ENCODE measurements at regions not wholly inside any gene's neighbourhood (a gene's known extent, or its start where the extent isn't known, plus 50 kb on each side); places are given as distances from the start of the nearest gene placed in this dataset.
"Not testable (repeated sequence)": the region's sequence is repeated elsewhere in the genome, so short reads cannot be mapped to it uniquely, and the experiment has no call there.

- no peak for DNase-seq (ENCODE audit: low spot score)
These were observed 142.4 kb upstream of the ERCC6L2 start for GRCh38 chr9:95732802-95733688.

GRCh38 chr9:95731876-95732275 is 143.6 kb upstream of the ERCC6L2 start:
- no peak for DNase-seq (ENCODE audit: low spot score)

GRCh38 chr9:95729669-95730368 is 145.7 kb upstream of the ERCC6L2 start:
- DNase-seq (ENCODE audit: low spot score), result no peak

GRCh38 chr9:95729046-95729445 is 146.4 kb upstream of the ERCC6L2 start:
- no peak for DNase-seq (ENCODE audit: low spot score)

- no peak for DNase-seq (ENCODE audit: low spot score)
These were observed 147.5 kb upstream of the ERCC6L2 start for GRCh38 chr9:95727947-95728520.

- peak; percentile 45 for DNase-seq (ENCODE audit: low spot score)
These were observed 148.7 kb upstream of the ERCC6L2 start for GRCh38 chr9:95726756-95727155.

- no peak for DNase-seq (ENCODE audit: low spot score)
These were observed 150.4 kb upstream of the ERCC6L2 start for GRCh38 chr9:95725045-95725444.

GRCh38 chr9:95724253-95724991 is 151.1 kb upstream of the ERCC6L2 start:
- peak; percentile 78 for DNase-seq (ENCODE audit: low spot score)

GRCh38 chr9:95722141-95722540 is 153.3 kb upstream of the ERCC6L2 start:
- no peak for DNase-seq (ENCODE audit: low spot score)

GRCh38 chr9:95721061-95721531 is 154.4 kb upstream of the ERCC6L2 start:
- DNase-seq (ENCODE audit: low spot score), result no peak

- no peak for DNase-seq (ENCODE audit: low spot score)
These were observed 155.0 kb upstream of the ERCC6L2 start for GRCh38 chr9:95720496-95720895.

GRCh38 chr9:95719354-95719753 is 156.1 kb upstream of the ERCC6L2 start:
- DNase-seq (ENCODE audit: low spot score), result no peak

- DNase-seq (ENCODE audit: low spot score), result no peak
These were observed 157.2 kb upstream of the ERCC6L2 start for GRCh38 chr9:95718263-95718662.

GRCh38 chr9:95715868-95716435 is 159.5 kb upstream of the ERCC6L2 start:
- no peak for DNase-seq (ENCODE audit: low spot score)

GRCh38 chr9:95710446-95710845 is 165.0 kb upstream of the ERCC6L2 start:
- no peak for DNase-seq (ENCODE audit: low spot score)

- no peak for DNase-seq (ENCODE audit: low spot score)
These were observed 178.8 kb upstream of the ERCC6L2 start for GRCh38 chr9:95696701-95697100.

- DNase-seq (ENCODE audit: low spot score), result no peak
These were observed 174.7 kb upstream of the PTCH1 start for GRCh38 chr9:95691435-95691834.

- no peak for DNase-seq (ENCODE audit: low spot score)
These were observed 172.9 kb upstream of the PTCH1 start for GRCh38 chr9:95689669-95690068.

GRCh38 chr9:95684516-95684915 is 167.7 kb upstream of the PTCH1 start:
- no peak for DNase-seq (ENCODE audit: low spot score)

- not testable (repeated sequence) for DNase-seq (ENCODE audit: low spot score)
These were observed 163.5 kb upstream of the PTCH1 start for GRCh38 chr9:95680306-95680705.

- no peak for DNase-seq (ENCODE audit: low spot score)
These were observed 163.1 kb upstream of the PTCH1 start for GRCh38 chr9:95679874-95680273.

GRCh38 chr9:95678759-95679158 is 162.0 kb upstream of the PTCH1 start:
- DNase-seq (ENCODE audit: low spot score), result no peak
